ENCODE measurements at regions not wholly inside any gene's neighbourhood (a gene's known extent, or its start where the extent isn't known, plus 50 kb on each side); places are given as distances from the start of the nearest gene placed in this dataset.

DNA sequence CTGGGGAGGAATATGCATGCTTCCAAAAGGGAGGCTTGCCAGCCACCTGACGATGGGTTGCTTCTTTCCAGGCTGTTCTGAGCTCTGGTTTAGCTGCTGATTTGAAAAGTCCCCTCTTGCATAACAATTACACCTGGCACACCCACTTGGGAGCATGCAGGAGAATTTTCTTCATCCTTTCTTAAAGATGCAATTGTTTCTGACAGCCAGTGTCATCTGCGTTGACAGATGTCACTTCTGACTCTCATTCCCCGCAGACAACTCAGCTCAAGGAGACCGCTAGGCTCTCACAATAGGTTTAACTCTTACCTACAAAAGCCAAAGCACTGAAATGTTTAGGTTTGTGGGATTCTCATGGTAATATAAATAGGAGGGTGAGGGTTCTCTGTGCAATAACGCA is 185.6 kb upstream of the SYNPR start:
- TF ChIP-seq NRF1 (IDR thresholded peaks at IDR 0.05; ENCODE audit: low read depth, low read length) (no peak), YY1 (IDR thresholded peaks at IDR 0.05; ENCODE audit: low read depth) (no peak), GATA2 (CRISPR knock-in tag; IDR thresholded peaks at IDR 0.05) (no peak), POLR2AphosphoS5 (IDR thresholded peaks at IDR 0.05; ENCODE audit: low read depth, low read length) (no peak), RCOR1 (IDR thresholded peaks at IDR 0.05; ENCODE audit: low read length) (no peak), JUND (IDR thresholded peaks at IDR 0.05) (no peak), RFX5 (IDR thresholded peaks at IDR 0.05; ENCODE audit: low read length) (no peak)
- TF ChIP-seq, protein P1, sequence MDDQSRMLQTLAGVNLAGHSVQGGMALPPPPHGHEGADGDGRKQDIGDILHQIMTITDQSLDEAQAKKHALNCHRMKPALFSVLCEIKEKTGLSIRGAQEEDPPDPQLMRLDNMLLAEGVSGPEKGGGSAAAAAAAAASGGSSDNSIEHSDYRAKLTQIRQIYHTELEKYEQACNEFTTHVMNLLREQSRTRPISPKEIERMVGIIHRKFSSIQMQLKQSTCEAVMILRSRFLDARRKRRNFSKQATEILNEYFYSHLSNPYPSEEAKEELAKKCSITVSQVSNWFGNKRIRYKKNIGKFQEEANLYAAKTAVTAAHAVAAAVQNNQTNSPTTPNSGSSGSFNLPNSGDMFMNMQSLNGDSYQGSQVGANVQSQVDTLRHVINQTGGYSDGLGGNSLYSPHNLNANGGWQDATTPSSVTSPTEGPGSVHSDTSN (IDR thresholded peaks at IDR 0.05): no peak
- TF ChIP-seq, protein P2, sequence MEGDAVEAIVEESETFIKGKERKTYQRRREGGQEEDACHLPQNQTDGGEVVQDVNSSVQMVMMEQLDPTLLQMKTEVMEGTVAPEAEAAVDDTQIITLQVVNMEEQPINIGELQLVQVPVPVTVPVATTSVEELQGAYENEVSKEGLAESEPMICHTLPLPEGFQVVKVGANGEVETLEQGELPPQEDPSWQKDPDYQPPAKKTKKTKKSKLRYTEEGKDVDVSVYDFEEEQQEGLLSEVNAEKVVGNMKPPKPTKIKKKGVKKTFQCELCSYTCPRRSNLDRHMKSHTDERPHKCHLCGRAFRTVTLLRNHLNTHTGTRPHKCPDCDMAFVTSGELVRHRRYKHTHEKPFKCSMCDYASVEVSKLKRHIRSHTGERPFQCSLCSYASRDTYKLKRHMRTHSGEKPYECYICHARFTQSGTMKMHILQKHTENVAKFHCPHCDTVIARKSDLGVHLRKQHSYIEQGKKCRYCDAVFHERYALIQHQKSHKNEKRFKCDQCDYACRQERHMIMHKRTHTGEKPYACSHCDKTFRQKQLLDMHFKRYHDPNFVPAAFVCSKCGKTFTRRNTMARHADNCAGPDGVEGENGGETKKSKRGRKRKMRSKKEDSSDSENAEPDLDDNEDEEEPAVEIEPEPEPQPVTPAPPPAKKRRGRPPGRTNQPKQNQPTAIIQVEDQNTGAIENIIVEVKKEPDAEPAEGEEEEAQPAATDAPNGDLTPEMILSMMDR (IDR thresholded peaks at IDR 0.05): no peak
- Histone ChIP-seq H3K9me3 (no peaks in the 10 kb centered on the region), H3K79me2 (ENCODE audit: insufficient read depth) (no peaks in the 10 kb centered on the region), H3K4me1 (ENCODE audit: control insufficient read depth in 1 of 2, insufficient read depth in 2 of 2, low read depth in 1 of 2, low read length in 1 of 2) (no peaks in the 10 kb centered on the region), H3K27me3 (ENCODE audit: insufficient read depth) (no peaks in the 10 kb centered on the region; the same call in 1 of the 2 replicates), H3K36me3 (replicated peaks in 1 of 2; ENCODE audit: control insufficient read depth in 1 of 2, insufficient read depth in 2 of 2, low read length in 1 of 2) (no peaks in the 10 kb centered on the region), H3K9ac (no peak overlapping the region), H3K4me2 (no peak overlapping the region), H3K9me2 (no peaks in the 10 kb centered on the region), H3F3A (replicated peaks; ENCODE audit: insufficient read depth) (no peaks in the 10 kb centered on the region), H3K4me3 (ENCODE audit: low read depth in 2 of 2, low read length in 1 of 2) (no peak overlapping the region), H3K27ac (ENCODE audit: low read depth in 2 of 2, low read length in 1 of 2) (no peak overlapping the region), H4K20me1 (ENCODE audit: insufficient read depth) (no peaks in the 10 kb centered on the region), H2AFZ (ENCODE audit: low read depth) (no peak overlapping the region)
- POLR2A ChIA-PET: no interaction called here
- no peak for DNase-seq
- 77% methylated on average over 5 of the region's 5 CpGs for WGBS (ENCODE audit: low lambda C conversion rate)
- CTCF ChIA-PET: no interaction called here

DNA sequence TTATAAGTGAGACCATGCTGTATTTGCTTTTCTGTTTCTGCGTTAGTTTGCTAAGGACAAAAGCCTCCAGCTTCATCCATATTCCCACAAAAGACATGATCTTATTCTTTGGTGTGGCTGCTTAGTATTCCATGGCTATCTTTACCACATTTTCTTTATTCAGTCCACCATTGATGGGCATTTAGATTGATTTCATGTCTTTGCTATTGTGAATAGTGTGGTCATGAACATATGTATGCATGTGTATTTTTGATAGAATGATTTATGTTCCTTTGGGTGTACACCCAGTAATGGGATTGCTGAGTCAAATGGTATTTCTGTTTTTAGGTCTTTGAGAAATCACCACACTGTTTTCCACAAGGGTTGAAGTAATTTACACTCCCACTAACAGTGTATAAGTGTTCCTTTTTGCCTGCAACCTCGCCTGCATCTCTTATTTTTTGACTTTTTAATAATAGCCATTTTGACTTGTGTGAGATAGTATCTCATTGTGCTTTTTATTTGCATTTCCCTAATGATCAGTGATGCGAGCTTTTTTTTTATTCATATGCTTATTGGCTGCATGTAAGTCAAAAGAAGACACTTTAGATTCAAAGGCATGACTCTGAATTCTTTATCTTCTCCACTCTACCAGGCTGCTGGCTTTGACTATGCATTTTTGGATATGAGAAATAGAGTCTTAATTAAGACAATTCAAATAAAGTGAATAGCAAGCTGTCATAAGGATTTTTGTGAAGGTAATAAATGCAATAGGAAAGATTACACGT is 183.3 kb upstream of the SYNPR start:
- H3K27me3 ChIP-seq (ENCODE audit: insufficient read depth): no peaks in the 10 kb centered on the region; the same call in 1 of the 2 replicates
- H3K79me2 ChIP-seq (ENCODE audit: insufficient read depth): no peaks in the 10 kb centered on the region
- POLR2A ChIA-PET: no interaction called here
- H3K9me2 ChIP-seq: no peaks in the 10 kb centered on the region
- H3K9me3 ChIP-seq: no peaks in the 10 kb centered on the region
- no peaks in the 10 kb centered on the region for H3K36me3 ChIP-seq (replicated peaks in 1 of 2; ENCODE audit: control insufficient read depth in 1 of 2, insufficient read depth in 2 of 2, low read length in 1 of 2)
- TF ChIP-seq RCOR1 (IDR thresholded peaks at IDR 0.05; ENCODE audit: low read length): no peak
- TF ChIP-seq RAD21 (IDR thresholded peaks at IDR 0.05; ENCODE audit: low read length): no peak
- no peak for TF ChIP-seq TEAD4 (IDR thresholded peaks at IDR 0.05; ENCODE audit: borderline replicate concordance, insufficient read depth)
- TF ChIP-seq GATA2 (CRISPR knock-in tag; IDR thresholded peaks at IDR 0.05): no peak
- TF ChIP-seq, protein P2 (IDR thresholded peaks at IDR 0.05): no peak
- no peak for TF ChIP-seq EP300 (IDR thresholded peaks at IDR 0.05; ENCODE audit: borderline replicate concordance in 1 of 2, low read depth in 1 of 2, low read length in 1 of 2)
- no peak overlapping the region for H3K4me3 ChIP-seq (ENCODE audit: low read depth in 2 of 2, low read length in 1 of 2)
- no peaks in the 10 kb centered on the region for H3F3A ChIP-seq (replicated peaks; ENCODE audit: insufficient read depth)
- H3K4me1 ChIP-seq (ENCODE audit: control insufficient read depth in 1 of 2, insufficient read depth in 2 of 2, low read depth in 1 of 2, low read length in 1 of 2): no peaks in the 10 kb centered on the region
- WGBS (ENCODE audit: low lambda C conversion rate): 47% methylated on average over 4 of the region's 4 CpGs
- no peak for DNase-seq
- H2AFZ ChIP-seq (ENCODE audit: low read depth): no peak overlapping the region
- CTCF ChIA-PET: interaction anchor here (1.8 kb wide), 1 partner anchor 221 kb away, joined by 4 read pairs; no protein-coding TSS in a partner anchor
- H4K20me1 ChIP-seq (ENCODE audit: insufficient read depth): no peaks in the 10 kb centered on the region
- no peak overlapping the region for H3K27ac ChIP-seq (ENCODE audit: low read depth in 2 of 2, low read length in 1 of 2)
- H3K4me2 ChIP-seq: no peak overlapping the region
- no peak overlapping the region for H3K9ac ChIP-seq

Measured in SK-N-SH (cell line).